HG02678 (cell line): ENCODE measurements at regions not wholly inside any gene's neighbourhood (a gene's known extent, or its start where the extent isn't known, plus 50 kb on each side); places are given as distances from the start of the nearest gene placed in this dataset.

Source experiments
- ATAC-seq: cut with Tn5 transposase; IDR thresholded peaks from one replicate; pipeline ENCODE4 v1.9.1; 2021; ENCODE audit warnings: mild to moderate bottlenecking, moderate library complexity; ENCODE audit not compliant: unreplicated experiment

- ATAC-seq: no peak
These were observed 134.6 kb upstream of the ASTN2 start for GRCh38 chr9:117549444-117549843.

- no peak for ATAC-seq
These were observed 133.7 kb upstream of the ASTN2 start for GRCh38 chr9:117548556-117548955.

- ATAC-seq: no peak
These were observed 133.0 kb upstream of the ASTN2 start for GRCh38 chr9:117547904-117548303.

- no peak for ATAC-seq
These were observed 132.2 kb upstream of the ASTN2 start for GRCh38 chr9:117546894-117547678.

- no peak for ATAC-seq
These were observed 131.0 kb upstream of the ASTN2 start for GRCh38 chr9:117545846-117546245.

- no peak for ATAC-seq
These were observed 128.2 kb upstream of the ASTN2 start for GRCh38 chr9:117543089-117543488.

GRCh38 chr9:117542021-117542420, 127.2 kb upstream of the ASTN2 start:
- no peak for ATAC-seq

- no peak for ATAC-seq
These were observed 126.3 kb upstream of the ASTN2 start for GRCh38 chr9:117541181-117541580.

GRCh38 chr9:117535973-117536372, 121.1 kb upstream of the ASTN2 start:
- no peak for ATAC-seq

- no peak for ATAC-seq
These were observed 120.6 kb upstream of the ASTN2 start for GRCh38 chr9:117535434-117535833.

GRCh38 chr9:117528225-117528624, 113.4 kb upstream of the ASTN2 start:
- no peak for ATAC-seq

- ATAC-seq: no peak
These were observed 111.8 kb upstream of the ASTN2 start for GRCh38 chr9:117526674-117527073.

GRCh38 chr9:117523531-117524153, 108.8 kb upstream of the ASTN2 start:
- no peak for ATAC-seq

- ATAC-seq: no peak
These were observed 106.4 kb upstream of the ASTN2 start for GRCh38 chr9:117521293-117521692.

- ATAC-seq: no peak
These were observed 102.1 kb upstream of the ASTN2 start for GRCh38 chr9:117516676-117517632.

GRCh38 chr9:117511852-117512481, 97.1 kb upstream of the ASTN2 start:
- no peak for ATAC-seq

- ATAC-seq: no peak
These were observed 81.5 kb upstream of the ASTN2 start for GRCh38 chr9:117496307-117496706.

GRCh38 chr9:117494401-117495090, 79.7 kb upstream of the ASTN2 start:
- ATAC-seq: no peak

GRCh38 chr9:117492476-117492875, 77.6 kb upstream of the ASTN2 start:
- ATAC-seq: no peak

- ATAC-seq: no peak
These were observed 76.6 kb upstream of the ASTN2 start for GRCh38 chr9:117491491-117491890.
